Middle frontal gyrus (tissue), 1 donor: ENCODE measurements at regions not wholly inside any gene's neighbourhood (a gene's known extent, or its start where the extent isn't known, plus 50 kb on each side); places are given as distances from the start of the nearest gene placed in this dataset.
"Not testable (repeated sequence)": the region's sequence is repeated elsewhere in the genome, so short reads cannot be mapped to it uniquely, and the experiment has no call there.

Experiments
- DNase-seq: peaks from one replicate; pipeline ENCODE4 v3.0.0-alpha.2; 2015; ENCODE audit warnings: low spot score; ENCODE audit errors: extremely low spot score

- DNase-seq = not testable (repeated sequence)
Measured at GRCh38 chr2:88996588-88996987, 305.1 kb downstream of the RPIA start.

GRCh38 chr2:88999365-88999764 lies 307.9 kb downstream of the RPIA start:
- DNase-seq = no peak

GRCh38 chr2:89000235-89000634 lies 308.8 kb downstream of the RPIA start:
- DNase-seq = no peak

- not testable (repeated sequence) for DNase-seq
Measured at GRCh38 chr2:89004238-89004637, 312.8 kb downstream of the RPIA start.

DNA sequence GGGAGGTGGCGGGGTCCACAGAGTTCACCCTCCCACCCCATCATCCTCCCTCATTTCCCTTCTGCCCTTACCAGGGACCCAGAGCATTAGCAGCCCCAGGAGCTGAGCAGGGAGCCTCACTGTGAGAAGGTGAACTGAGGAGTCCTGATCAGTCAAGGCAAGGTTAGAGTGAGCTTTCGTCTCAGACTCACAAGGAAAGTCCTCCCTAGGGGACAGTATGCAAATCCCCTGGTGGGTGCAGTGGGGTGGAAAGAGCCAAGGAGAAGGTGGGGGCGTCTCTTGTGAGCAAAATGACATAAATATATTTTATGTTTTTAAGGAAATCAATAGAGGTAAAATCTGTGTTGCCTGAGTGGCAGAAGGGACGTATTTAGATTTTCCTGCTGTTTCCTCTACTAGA lies 329.1 kb downstream of the RPIA start:
- not testable (repeated sequence) for DNase-seq

DNA sequence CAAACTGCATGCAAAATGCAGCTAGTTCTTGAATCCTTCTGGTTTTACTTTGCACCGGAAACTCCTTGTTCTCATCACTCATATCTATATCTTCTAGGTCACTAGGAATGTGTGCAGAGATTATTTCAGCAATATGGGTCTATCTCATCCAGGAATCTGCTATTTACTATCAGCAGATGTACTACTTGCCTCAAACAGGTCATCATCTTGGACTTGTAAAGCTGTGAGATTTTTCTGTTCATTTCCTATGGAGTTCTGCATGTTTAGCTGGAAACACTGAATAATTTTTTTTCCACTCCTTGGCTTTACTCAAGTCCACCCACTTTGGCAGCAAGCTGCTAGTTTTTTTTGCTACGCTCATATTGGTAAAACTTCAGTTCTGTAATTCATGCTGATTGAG lies 334.8 kb downstream of the RPIA start:
- not testable (repeated sequence) for DNase-seq

GRCh38 chr2:89027115-89027514 lies 335.6 kb downstream of the RPIA start:
- not testable (repeated sequence) for DNase-seq

GRCh38 chr2:89027536-89027935 lies 336.1 kb downstream of the RPIA start:
- DNase-seq = not testable (repeated sequence)

- not testable (repeated sequence) for DNase-seq
Measured at GRCh38 chr2:89029257-89029656, 337.8 kb downstream of the RPIA start.

GRCh38 chr2:89048138-89049066 lies 356.9 kb downstream of the RPIA start:
- peak; percentile 11 for DNase-seq

DNA sequence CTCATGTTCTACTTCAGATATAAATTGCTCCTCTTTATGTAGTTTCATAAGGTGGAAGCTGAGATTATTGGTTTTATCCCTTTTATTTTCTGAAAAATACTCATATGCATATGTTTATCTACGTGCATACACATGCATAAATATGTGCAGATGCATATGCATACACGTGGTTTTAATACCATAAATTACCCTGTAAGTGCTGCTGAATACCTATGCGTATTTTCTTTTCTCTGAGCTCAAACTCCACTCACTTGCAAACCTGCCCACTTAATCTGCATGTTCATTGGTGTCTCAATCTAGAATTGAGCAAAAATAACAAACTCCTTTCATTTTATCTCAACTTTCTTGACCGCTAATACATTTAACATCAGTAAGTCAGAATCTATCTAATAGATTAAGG lies 367.1 kb downstream of the RPIA start:
- not testable (repeated sequence) for DNase-seq

DNA sequence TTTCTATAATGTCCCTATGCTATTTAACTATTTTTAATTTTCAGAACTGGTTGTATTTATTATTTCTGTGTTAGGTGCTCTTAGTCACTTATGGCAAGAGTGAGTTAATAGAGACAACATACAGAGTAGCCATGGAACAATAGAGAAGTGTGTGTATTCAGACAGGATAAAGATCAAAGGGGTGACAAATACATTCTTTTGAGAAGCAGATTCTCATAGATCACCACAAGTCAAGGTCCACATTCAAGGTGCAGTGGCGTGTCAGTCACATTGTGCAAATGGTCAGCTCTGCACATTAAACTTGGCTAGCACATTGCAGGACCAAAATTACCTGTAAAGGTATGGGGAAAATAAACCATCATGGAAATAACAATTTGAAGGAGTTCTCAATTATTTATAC lies 369.7 kb downstream of the RPIA start:
- DNase-seq = not testable (repeated sequence)

GRCh38 chr2:89076771-89077170 lies 385.3 kb downstream of the RPIA start:
- not testable (repeated sequence) for DNase-seq

- DNase-seq = not testable (repeated sequence)
Measured at GRCh38 chr2:89092911-89093310, 401.4 kb downstream of the RPIA start.

GRCh38 chr2:89095060-89095459 lies 403.6 kb downstream of the RPIA start:
- not testable (repeated sequence) for DNase-seq

DNA sequence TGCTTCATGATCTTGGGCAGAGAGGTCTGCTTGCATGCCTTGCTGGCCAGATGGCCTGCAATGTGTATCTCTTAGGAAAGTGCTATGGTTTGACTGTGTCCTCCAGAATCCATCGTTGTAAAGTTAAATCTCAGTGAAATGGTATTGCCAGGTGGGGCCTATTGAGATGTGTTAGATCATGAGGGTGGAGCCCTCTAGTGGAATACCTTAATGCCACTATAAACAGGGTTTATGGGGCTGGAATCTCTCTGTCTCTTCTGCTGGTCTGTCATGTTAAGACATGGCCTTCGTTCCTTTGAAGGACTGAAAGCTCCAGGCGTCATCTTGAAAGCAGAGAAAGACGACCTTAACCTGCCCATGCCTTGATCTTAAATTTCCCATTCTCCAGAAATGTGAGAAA lies 411.1 kb downstream of the RPIA start:
- not testable (repeated sequence) for DNase-seq

DNA sequence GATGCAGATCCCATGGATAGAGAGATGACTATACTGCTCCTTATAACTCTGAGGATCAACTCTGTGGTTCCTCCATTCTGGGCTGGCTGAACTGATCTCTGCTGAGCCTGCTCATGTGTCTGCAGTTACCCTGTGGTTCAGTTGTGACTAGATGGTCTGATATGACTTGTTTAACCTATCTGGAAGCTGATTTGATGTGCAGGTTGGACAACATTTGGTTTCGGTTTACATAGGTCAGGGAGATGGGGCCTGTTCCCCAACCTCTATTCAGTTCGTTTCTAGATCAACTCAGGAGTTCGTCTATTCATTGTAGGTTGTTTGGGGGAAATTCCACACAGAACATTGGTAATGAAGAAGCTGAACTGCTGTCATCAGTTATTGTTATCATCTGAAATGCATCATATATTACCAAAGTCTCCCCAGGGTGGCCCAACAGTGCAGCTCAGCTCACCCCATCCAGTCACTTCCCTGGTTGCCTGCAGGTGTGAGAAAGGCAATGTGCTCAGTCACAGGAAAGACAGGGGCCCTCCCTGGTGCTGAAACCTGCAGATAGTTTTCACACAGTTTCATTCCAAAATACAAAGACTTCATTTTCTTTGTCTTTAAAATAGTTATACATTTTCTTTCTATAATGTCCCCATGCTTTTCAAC lies 415.0 kb downstream of the RPIA start:
- DNase-seq = not testable (repeated sequence)

- not testable (repeated sequence) for DNase-seq
Measured at GRCh38 chr2:89112434-89112833, 421.0 kb downstream of the RPIA start.

DNA sequence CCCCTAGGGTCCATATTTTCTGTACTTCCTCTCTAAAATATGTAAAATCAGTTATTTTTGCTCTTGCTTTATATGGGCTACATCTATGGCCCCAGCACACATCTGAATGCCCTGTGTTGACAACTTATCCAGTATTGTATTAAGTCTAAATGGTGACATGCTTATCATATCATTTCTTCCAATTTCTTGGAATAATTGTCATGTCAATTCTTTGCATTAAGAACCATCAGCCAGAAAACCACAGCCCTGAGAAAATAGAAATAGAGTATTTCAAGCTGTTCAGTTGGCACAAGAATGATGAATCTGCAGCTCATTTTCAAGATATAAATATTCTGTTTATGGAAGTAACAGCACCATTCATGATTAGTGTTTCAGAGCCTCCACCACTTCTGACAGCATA lies 421.8 kb downstream of the RPIA start:
- DNase-seq = not testable (repeated sequence)

GRCh38 chr2:89129440-89129839 lies 438.0 kb downstream of the RPIA start:
- DNase-seq = not testable (repeated sequence)

DNA sequence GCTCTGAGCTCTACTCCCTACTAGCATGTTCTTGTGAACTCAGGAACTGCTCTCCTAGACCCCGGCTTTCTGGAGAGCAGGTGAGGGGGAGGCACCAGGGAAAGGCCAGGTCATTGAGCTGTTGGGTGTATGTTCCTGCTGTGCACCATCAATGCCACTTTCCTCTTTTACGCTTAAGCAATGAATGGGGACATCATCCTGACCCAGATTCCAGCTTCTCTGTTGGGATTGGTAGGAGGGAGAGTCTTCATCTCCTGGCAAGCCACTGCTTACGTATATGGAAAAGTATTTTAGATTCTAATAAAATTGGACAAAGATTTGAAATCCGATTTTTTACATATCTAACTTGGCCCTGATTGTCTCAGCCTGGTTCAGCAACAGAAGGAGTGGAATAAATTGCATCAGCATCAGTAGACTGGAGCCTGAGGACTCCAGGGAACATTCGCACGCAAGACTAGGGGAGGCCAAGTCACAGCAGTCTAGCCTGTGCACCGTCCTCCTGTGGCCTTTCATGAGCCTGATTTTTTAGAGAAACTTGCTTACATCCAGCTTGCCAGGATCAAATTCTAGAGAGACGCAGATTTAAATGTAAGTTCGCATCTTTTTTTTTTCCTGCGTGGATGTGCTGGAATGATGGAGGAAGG lies 439.3 kb downstream of the RPIA start:
- not testable (repeated sequence) for DNase-seq

DNA sequence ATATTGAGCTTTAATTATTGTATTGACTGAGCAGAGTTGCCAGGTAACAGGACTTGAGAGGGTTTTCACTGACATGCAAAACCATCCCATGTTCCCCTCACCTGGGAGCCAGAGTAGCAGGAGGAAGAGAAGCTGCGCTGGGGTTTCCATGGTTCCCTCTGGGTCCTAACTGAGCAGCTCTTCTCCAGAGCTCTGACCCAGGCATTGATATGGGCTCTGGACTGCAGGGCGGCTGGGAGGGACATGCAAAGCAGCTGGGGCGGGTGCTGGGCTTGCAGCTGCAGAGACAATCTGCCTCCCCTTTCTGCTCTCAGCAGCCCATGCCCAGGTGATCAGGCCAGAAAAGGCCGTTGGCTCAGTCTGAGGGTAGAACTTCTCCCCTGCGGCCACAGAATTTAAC lies 451.5 kb downstream of the RPIA start:
- DNase-seq = not testable (repeated sequence)
